Smooth muscle cell (in vitro differentiated cells): ENCODE measurements at regions not wholly inside any gene's neighbourhood (a gene's known extent, or its start where the extent isn't known, plus 50 kb on each side); places are given as distances from the start of the nearest gene placed in this dataset.

Experiments used
- DNase-seq: peaks from one replicate; lab custom pipeline; 2025; ENCODE audit not compliant: unreplicated experiment; lab: John Stamatoyannopoulos, UW
- H2AFZ ChIP-seq: fragments of 200-600 bp; sonication (generic); 2 replicates; pipeline ENCODE4 v1.6.0; 2016; ENCODE audit warnings: antibody characterized with exemption, low read depth, mild to moderate bottlenecking
- H3F3A ChIP-seq: fragments of 200-600 bp; sonication (generic); 2 replicates; pipeline ENCODE4 v1.6.0; 2017; ENCODE audit warnings: antibody characterized with exemption, low read depth
- H3K27ac ChIP-seq: fragments of 200-600 bp; sonication (generic); 2 replicates; pipeline ENCODE4 v1.5.1; 2016; ENCODE audit warnings: low read depth, mild to moderate bottlenecking
- H3K27me3 ChIP-seq: fragments of 200-600 bp; sonication (generic); 2 replicates; pipeline ENCODE4 v1.6.1; 2016; ENCODE audit warnings: low read depth, mild to moderate bottlenecking
- H3K36me3 ChIP-seq: fragments of 200-600 bp; sonication (generic); 2 replicates; pipeline ENCODE4 v1.5.1; 2016; ENCODE audit warnings: low read depth
- H3K4me1 ChIP-seq: fragments of 200-600 bp; sonication (generic); 2 replicates; pipeline ENCODE4 v1.5.1; 2016; ENCODE audit warnings: low read depth
- H3K4me2 ChIP-seq: fragments of 200-600 bp; sonication (generic); 2 replicates; pipeline ENCODE4 v1.6.0; 2016; ENCODE audit warnings: mild to moderate bottlenecking
- H3K4me3 ChIP-seq: fragments of 200-600 bp; sonication (generic); 2 replicates; pipeline ENCODE4 v1.5.1; 2016; ENCODE audit warnings: mild to moderate bottlenecking
- H3K79me2 ChIP-seq: fragments of 200-600 bp; sonication (generic); 2 replicates; pipeline ENCODE4 v1.6.0; 2016; ENCODE audit warnings: low read depth, mild to moderate bottlenecking
- H3K9ac ChIP-seq: fragments of 200-600 bp; sonication (generic); 2 replicates; pipeline ENCODE4 v1.6.0; 2016; ENCODE audit warnings: low read depth
- H3K9me3 ChIP-seq: fragments of 200-600 bp; sonication (generic); replicated peaks from 2 replicates; pipeline ENCODE4 v1.5.1; 2016; ENCODE audit warnings: low read depth
- H4K20me1 ChIP-seq: fragments of 200-600 bp; sonication (generic); 2 replicates; pipeline ENCODE4 v1.6.0; 2016; ENCODE audit warnings: low read depth
- CTCF ChIP-seq: fragments of 200-600 bp; sonication (generic); IDR thresholded peaks from 2 replicates; pipeline ENCODE4 v1.5.1; 2017; ENCODE audit warnings: borderline replicate concordance, mild to moderate bottlenecking, antibody characterized with exemption; ENCODE audit not compliant: insufficient read depth, poor library complexity, severe bottlenecking
- WGBS: methylation state at CpG from one replicate; pipeline ENCODE4 v1.1.7; 2016; ENCODE audit warnings: low lambda C conversion rate; 5-methylcytosine and 5-hydroxymethylcytosine counted together

GRCh38 chr3:171949554-171949953, 89.8 kb upstream of the FNDC3B start:
- no peaks in the 10 kb centered on the region for H3K27me3 ChIP-seq
- H3K4me1 ChIP-seq = peaks cover 24% of the 10 kb centered on the region
- no peaks in the 10 kb centered on the region for H4K20me1 ChIP-seq
- H2AFZ ChIP-seq = no peak overlapping the region
- H3K79me2 ChIP-seq = peaks cover 4% of the 10 kb centered on the region
- H3K36me3 ChIP-seq = no peaks in the 10 kb centered on the region
- DNase-seq = no peak
- no peak overlapping the region for H3K4me2 ChIP-seq
- no peak for TF ChIP-seq CTCF
- no peaks in the 10 kb centered on the region for H3K9me3 ChIP-seq
- H3F3A ChIP-seq = no peaks in the 10 kb centered on the region
- H3K27ac ChIP-seq = no peak overlapping the region
- WGBS = 56% methylated on average over 1 of the region's 1 CpG
- no peak overlapping the region for H3K9ac ChIP-seq
- H3K4me3 ChIP-seq = no peak overlapping the region

DNA sequence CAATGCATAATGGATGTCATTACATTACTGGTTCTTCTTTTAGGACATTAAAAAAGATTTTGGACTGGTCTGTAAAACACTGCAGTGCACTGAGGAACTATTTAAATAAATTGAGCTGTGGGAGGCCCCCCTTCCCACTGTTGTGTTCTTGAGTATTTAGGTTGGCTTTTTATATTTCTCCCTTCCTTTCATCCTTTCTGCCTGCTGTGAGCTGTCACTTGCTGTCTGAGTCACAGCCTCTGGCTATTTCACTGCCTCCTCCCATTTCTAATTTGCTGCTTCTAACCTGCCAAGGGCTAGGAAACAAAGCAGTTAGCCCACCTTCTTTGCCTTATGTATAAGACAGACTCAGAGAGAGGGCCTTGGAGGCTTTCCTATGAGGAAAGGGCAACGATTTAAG, 89.0 kb upstream of the FNDC3B start:
- Histone ChIP-seq H3K4me2 (peak overlapping the region; percentile 49), H3K27me3 (no peaks in the 10 kb centered on the region), H4K20me1 (no peaks in the 10 kb centered on the region), H3F3A (no peaks in the 10 kb centered on the region), H3K4me3 (no peak overlapping the region), H3K36me3 (no peaks in the 10 kb centered on the region), H3K4me1 (peaks cover 23% of the 10 kb centered on the region), H3K27ac (peak overlapping the region; percentile 14), H3K9me3 (no peaks in the 10 kb centered on the region), H3K9ac (no peak overlapping the region), H2AFZ (peak overlapping the region; percentile 30), H3K79me2 (peaks cover 4% of the 10 kb centered on the region)
- no peak for DNase-seq
- WGBS = 16% methylated on average over 1 of the region's 1 CpG
- no peak for TF ChIP-seq CTCF

GRCh38 chr3:171951597-171951996, 87.8 kb upstream of the FNDC3B start:
- H3K27me3 ChIP-seq = no peaks in the 10 kb centered on the region
- H3K4me1 ChIP-seq = peaks cover 23% of the 10 kb centered on the region
- no peak for TF ChIP-seq CTCF
- H3K27ac ChIP-seq = no peak overlapping the region
- DNase-seq = no peak
- no peak overlapping the region for H3K4me2 ChIP-seq
- H3K9ac ChIP-seq = no peak overlapping the region
- H3K9me3 ChIP-seq = no peaks in the 10 kb centered on the region
- no peaks in the 10 kb centered on the region for H4K20me1 ChIP-seq
- 96% methylated on average over 1 of the region's 1 CpG for WGBS
- peaks cover 6% of the 10 kb centered on the region for H3F3A ChIP-seq
- peaks cover 4% of the 10 kb centered on the region for H3K79me2 ChIP-seq
- H3K36me3 ChIP-seq = no peaks in the 10 kb centered on the region
- no peak overlapping the region for H2AFZ ChIP-seq
- H3K4me3 ChIP-seq = no peak overlapping the region

DNA sequence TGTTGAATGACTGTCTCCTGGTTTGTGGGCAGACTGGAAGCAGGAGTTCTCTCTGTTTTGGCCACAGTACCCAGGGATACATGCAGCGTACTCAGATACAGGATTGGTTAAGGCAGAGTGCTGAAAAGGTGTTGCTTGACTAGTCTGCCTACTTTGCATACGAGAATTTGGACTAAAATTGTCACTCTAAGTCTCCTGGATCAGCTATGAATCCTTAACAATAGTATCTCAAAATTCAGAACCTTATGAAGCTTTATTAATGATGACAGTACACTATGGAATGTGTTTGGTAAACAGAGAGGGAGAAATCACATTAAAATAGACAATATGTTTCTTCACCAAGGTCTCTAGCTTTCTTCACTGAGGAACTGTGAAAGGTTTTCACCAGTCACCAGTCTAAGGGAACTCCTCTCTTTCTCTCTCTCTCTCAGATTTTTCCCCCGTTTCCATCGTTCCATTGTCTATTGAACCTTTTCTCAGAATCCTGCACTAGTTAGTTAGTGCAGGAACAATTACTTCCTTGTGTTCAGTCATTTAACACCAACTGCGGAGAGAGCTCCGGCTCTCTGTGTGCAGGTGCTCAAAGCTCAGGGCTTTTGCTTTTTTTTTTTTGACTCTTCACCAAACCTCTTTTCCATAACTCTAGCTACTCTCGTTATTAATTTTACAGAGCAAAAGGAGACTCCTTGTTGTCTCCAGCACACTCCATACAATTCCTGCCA, 85.9 kb upstream of the FNDC3B start:
- DNase-seq = no peak
- Histone ChIP-seq H3K27me3 (no peaks in the 10 kb centered on the region), H3K4me3 (no peak overlapping the region), H3K9ac (no peak overlapping the region), H3K36me3 (no peaks in the 10 kb centered on the region), H3F3A (peaks cover 6% of the 10 kb centered on the region), H3K4me2 (no peak overlapping the region), H3K4me1 (peaks cover 23% of the 10 kb centered on the region), H4K20me1 (no peaks in the 10 kb centered on the region), H3K79me2 (peaks cover 2% of the 10 kb centered on the region), H2AFZ (peak overlapping the region; percentile 70), H3K27ac (peak overlapping the region; percentile 42), H3K9me3 (no peaks in the 10 kb centered on the region)
- TF ChIP-seq CTCF = no peak
- 89% methylated on average over 7 of the region's 7 CpGs for WGBS
